Glomerular visceral epithelial cell (primary cell): ENCODE measurements at regions not wholly inside any gene's neighbourhood (a gene's known extent, or its start where the extent isn't known, plus 50 kb on each side); places are given as distances from the start of the nearest gene placed in this dataset.

Source experiments
- DNase-seq: peaks from one replicate; pipeline ENCODE4 v3.0.0-alpha.2; 2016; ENCODE audit errors: extremely low spot score

- DNase-seq: no peak
Observed at GRCh38 chr14:98953551-98954348, 318.2 kb downstream of the BCL11B start.

DNA sequence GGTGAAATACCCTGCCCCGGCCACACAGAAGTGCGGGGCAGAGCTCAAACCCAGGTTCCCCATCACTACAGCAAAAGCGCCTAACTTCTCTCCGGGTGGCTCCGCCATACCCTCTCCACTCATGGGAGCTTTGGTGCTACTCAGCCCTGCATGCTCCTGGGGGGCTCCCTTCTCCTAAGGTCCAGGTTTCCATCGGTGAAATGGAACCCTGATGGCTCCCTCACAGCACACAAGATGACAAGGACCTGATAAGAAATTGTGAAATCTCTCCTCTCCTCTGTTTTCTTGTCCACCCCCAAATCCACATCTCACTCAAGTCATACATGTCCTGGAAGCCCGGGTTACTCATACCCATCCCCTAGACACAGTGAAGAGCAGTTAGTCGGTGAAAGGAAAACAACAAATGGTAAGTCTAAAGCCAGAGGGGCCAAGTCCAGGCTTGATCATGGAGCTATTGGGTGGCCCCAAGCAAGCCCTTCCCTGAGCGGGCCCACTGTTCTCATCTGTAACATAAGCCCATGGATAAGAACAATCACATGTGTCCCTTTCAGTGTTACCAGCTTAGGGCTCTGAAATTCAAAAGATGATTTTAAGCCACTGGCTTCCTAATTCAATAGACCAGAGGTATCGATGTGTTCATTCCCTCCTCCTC lies 317.5 kb downstream of the BCL11B start:
- no peak for DNase-seq

DNA sequence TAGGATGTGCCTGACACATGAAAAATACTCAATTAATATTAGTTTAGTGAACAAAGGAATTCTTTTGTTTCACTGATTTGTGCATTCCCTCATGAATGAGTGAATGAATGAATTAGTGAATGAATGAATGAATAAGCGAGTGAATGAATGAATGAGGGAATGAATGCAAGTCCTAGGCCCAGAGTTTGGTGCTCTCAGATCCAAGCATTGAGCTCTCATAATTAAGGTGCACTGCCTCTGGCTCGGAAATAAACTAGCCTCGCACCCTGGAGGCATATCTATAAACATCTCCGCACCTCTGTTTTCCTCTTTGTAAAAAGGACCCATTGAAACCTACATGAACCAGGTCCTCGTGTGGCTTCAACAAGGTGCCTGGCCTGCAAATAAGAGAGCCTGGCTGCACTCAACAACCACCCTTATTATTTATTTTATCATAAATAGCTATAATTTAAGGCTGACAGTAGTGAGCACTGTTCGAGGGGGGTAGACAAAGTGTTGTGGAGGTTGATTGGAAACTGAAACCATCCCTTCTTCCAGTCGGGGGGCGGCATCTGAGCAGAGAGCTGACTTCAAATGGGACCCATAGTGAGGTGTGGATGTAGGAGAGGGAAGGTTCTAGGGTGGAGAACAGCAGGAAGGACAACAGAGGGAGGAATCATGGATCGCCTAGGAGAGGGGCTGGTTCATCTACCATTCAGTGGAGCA lies 316.8 kb downstream of the BCL11B start:
- DNase-seq: no peak

GRCh38 chr14:98955741-98956070 lies 316.3 kb downstream of the BCL11B start:
- no peak for DNase-seq

- no peak for DNase-seq
Observed at GRCh38 chr14:98956181-98956580, 315.8 kb downstream of the BCL11B start.

- no peak for DNase-seq
Observed at GRCh38 chr14:98956661-98957060, 315.3 kb downstream of the BCL11B start.

GRCh38 chr14:98957211-98958047 lies 314.6 kb downstream of the BCL11B start:
- no peak for DNase-seq

- DNase-seq: no peak
Observed at GRCh38 chr14:98958048-98958631, 313.9 kb downstream of the BCL11B start.

DNA sequence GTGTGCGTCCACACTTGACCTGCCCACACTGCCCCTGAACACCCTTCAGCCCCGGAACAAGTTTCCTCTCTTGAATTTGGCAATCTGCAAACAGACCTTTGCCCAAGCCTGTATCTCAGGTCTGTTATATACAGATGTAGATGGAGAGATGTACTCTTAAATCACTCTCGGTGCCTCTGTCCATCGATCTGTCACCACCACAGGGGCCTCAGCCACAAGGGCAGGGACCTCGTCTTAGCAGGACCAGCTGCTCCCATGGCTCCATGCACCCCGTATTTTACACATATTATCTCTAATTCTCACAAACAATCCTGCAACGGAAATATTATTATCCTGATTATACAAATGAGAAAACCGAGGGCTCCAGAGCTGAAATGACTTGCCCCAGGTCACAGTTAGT lies 313.4 kb downstream of the BCL11B start:
- no peak for DNase-seq

DNA sequence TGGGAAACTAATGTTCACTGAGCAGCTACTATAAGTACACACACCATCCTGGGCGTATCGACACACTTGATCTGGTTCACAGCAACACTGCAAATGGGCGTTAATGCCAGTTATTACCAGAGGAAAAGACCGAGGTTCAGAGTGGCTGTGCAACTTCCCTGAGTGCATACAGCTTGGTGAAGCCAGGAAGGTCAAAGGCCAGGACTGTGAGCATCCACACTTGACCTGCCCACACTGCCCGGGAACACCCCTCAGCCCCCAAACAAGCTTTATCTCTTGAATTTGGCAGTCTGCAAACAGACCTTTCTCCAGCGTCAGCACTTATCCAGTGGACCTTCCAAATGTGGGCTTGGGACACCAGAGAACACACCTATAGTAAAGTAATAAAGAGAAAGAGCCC lies 312.6 kb downstream of the BCL11B start:
- DNase-seq: no peak

DNA sequence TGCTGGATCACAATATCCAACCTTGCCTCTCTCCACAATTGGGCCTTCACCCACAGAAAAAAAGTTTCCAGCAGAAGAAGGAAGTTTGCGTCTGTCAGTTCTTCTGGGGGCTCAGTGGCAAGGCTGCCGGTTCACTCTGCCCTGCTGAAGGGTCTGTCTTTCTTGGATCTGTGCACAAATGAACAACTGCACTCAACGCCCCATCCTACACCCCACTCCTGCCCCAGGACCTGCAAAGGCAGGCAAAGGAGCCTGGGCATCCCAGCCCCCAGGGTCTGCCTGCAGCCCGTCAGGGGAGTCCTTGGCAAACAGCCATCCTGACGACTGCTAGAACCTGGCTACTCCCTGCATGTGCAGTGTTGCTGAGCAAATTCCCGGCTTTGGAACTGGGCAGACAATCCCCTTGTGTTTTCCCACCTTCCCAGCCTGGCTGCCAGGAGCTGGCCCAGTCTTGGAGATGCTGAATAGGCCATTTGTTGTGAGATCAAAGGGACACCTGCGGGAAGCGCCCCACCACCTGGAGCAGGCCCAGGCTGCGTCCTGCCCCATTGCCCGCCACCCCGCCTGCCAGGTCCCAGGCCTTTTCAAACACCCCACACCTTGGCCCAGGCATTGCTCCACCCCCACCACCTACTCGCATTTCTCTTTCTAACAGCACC lies 311.9 kb downstream of the BCL11B start:
- DNase-seq: no peak

DNA sequence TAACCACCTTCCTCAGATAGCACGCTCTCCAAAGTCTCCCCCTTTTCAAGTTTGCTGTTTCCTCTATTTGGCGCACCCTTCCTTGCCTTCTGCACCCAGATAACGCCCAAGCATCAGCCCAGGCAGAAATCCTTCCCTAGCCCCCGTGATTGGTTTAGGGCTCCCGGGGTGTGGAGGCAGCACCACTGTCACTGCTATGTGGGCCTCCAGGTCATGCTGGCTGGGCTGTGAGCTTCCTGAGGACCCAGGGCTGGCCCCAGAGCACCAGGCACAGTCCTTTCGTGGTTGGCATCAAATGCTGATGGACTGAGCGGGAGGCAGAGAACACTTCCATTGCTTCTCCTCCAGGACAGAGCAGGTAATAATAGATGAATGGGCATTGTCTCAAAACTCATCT lies 311.4 kb downstream of the BCL11B start:
- DNase-seq: no peak

DNA sequence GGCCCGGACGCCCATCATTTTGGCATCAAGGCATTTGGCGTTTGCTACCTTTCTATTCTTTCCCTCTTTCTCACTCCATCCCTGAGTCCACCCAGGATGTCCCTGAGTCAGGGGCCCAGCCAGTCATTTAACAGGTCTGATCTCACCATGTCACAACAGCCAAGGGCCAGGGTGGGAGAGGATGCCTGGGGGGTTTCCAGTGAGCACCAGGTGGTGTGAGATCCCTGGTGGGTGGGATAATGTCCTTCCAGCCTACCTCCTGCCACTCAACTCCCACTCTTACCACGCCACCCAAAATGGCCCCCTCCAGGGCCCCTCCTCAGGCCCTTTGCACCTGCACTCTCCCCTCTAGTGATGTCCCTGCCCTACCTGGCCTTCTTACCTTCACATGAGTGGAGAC lies 310.8 kb downstream of the BCL11B start:
- DNase-seq: no peak

- DNase-seq: no peak
Observed at GRCh38 chr14:98962118-98962517, 309.9 kb downstream of the BCL11B start.

- no peak for DNase-seq
Observed at GRCh38 chr14:98963610-98964009, 308.4 kb downstream of the BCL11B start.

- no peak for DNase-seq
Observed at GRCh38 chr14:98964171-98964570, 307.8 kb downstream of the BCL11B start.

DNA sequence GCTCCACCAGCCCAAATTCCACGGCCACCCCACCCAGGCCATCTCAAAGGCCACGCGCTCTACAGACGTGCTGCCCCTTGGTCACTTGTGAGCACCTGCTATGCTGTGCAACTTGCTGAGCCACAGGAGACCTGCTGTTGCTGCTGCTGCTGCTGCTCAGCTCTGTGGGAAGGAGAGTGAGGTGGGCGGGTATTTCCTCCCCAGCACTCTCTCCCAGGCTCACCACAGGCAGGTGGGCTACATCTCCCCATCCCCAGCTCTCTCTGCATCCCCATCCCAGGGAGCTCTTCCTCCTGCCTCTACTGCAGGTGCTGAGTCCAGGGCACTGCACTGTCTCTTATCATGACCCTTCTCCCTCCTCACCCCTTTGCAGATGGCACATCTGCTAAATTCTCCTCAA lies 306.9 kb downstream of the BCL11B start:
- DNase-seq: no peak

- DNase-seq: no peak
Observed at GRCh38 chr14:98966016-98966415, 306.0 kb downstream of the BCL11B start.

GRCh38 chr14:98966475-98967162 lies 305.4 kb downstream of the BCL11B start:
- no peak for DNase-seq

DNA sequence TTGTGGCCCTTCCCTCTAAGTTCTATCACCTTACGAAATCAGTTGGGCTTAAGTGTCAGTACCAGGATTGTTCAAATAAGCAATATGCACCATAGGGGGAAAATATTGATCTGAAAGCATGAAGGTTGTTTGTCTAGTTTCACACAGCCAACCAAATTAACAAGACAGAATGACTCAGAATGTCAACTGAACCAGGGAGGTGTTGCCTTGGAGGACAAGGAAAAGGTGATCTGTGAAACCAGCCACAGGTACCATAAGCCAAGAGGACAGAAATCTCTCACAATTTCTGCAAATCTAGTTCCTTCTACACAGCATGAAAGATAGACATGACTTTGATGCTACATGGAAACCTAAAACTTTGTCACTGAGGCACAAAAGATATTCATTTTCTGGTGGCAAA lies 297.9 kb downstream of the BCL11B start:
- DNase-seq: no peak

DNA sequence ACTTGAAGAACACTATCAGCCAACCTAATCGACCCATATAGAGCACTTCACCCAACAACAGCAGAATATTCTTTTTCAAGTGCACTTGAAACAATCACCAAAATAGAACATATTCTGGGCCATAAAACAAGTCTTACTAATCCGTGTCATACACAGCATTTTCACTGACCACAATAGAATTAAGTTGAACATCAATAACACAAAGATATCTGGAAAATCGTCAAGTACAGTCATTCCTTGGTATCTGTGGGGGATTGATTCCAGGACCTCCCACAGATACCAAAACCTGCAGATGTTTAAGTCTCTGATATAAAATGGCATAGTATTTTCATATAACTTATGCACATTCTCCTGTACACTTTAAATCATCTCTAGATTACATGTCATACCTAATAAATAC lies 295.7 kb downstream of the BCL11B start:
- no peak for DNase-seq
